ENCODE measurements at regions not wholly inside any gene's neighbourhood (a gene's known extent, or its start where the extent isn't known, plus 50 kb on each side); places are given as distances from the start of the nearest gene placed in this dataset.

- no peak for TF ChIP-seq CTCF (IDR thresholded peaks at IDR 0.05)
- no peak for TF ChIP-seq POLR2A (IDR thresholded peaks at IDR 0.05)
Observed at GRCh38 chr7:39888171-39888853, 61.7 kb upstream of the CDK13 start.
